Neural cell (in vitro differentiated cells): ENCODE measurements at regions not wholly inside any gene's neighbourhood (a gene's known extent, or its start where the extent isn't known, plus 50 kb on each side); places are given as distances from the start of the nearest gene placed in this dataset.

Source experiments
- H2AFZ ChIP-seq: fragments of 200-600, 300-800 bp; sonication (generic), shearing (Covaris generic); 2 replicates; pipeline ENCODE4 v1.6.0; 2014; ENCODE audit warnings: low read depth, mild to moderate bottlenecking, antibody characterized with exemption, low read length, moderate library complexity
- H3F3A ChIP-seq: fragments of 200-600 bp; shearing (Covaris generic); 2 replicates; pipeline ENCODE4 v1.6.1; 2016; ENCODE audit warnings: mild to moderate bottlenecking, moderate library complexity, mixed read lengths, antibody characterized with exemption, low read length; ENCODE audit not compliant: insufficient read depth, poor library complexity, severe bottlenecking
- H3K27ac ChIP-seq: fragments of 200-600, 300-800 bp; sonication (generic), shearing (Covaris generic); 2 replicates; pipeline ENCODE4 v1.5.1; 2014; ENCODE audit warnings: mild to moderate bottlenecking, low read length, moderate library complexity
- H3K27me3 ChIP-seq: fragments of 300-800, 200-600 bp; sonication (generic), shearing (Covaris generic); 2 replicates; pipeline ENCODE4 v1.6.0; 2014; ENCODE audit warnings: mild to moderate bottlenecking, low read depth, low read length, moderate library complexity; ENCODE audit not compliant: insufficient read depth
- H3K36me3 ChIP-seq: fragments of 300-800, 200-600 bp; sonication (generic), shearing (Covaris generic); 2 replicates; pipeline ENCODE4 v1.5.1; 2014; ENCODE audit warnings: mild to moderate bottlenecking, antibody characterized with exemption, low read length, moderate library complexity; ENCODE audit not compliant: insufficient read depth
- H3K4me2 ChIP-seq: fragments of 300-800, 200-600 bp; sonication (generic), shearing (Covaris generic); 2 replicates; pipeline ENCODE4 v1.6.0; 2014; ENCODE audit warnings: mild to moderate bottlenecking, low read length
- H3K4me3 ChIP-seq: fragments of 300-800, 200-600 bp; sonication (generic), shearing (Covaris generic); 2 replicates; pipeline ENCODE4 v1.5.1; 2014; ENCODE audit warnings: mild to moderate bottlenecking, low read length, moderate library complexity
- H3K79me2 ChIP-seq: fragments of 200-600 bp; shearing (Covaris generic); replicated peaks from 2 replicates; pipeline ENCODE4 v1.6.0; 2014; ENCODE audit warnings: mild to moderate bottlenecking, low read length, moderate library complexity; ENCODE audit not compliant: insufficient read depth
- H3K9ac ChIP-seq: fragments of 300-800, 200-600 bp; sonication (generic), shearing (Covaris generic); 2 replicates; pipeline ENCODE4 v1.6.1; 2016; ENCODE audit warnings: mild to moderate bottlenecking, low read length, mixed read lengths
- H3K9me2 ChIP-seq: fragments of 200-600 bp; shearing (Covaris generic); 2 replicates; pipeline ENCODE4 v1.6.1; 2016; ENCODE audit warnings: mild to moderate bottlenecking, low read length, mixed read lengths; ENCODE audit not compliant: insufficient read depth
- H3K9me3 ChIP-seq: fragments of 200-600, 300-800 bp; sonication (generic), shearing (Covaris generic); 2 replicates; pipeline ENCODE4 v1.6.1; 2016; ENCODE audit warnings: mild to moderate bottlenecking, mixed run types, low read length, moderate library complexity, mixed read lengths
- H4K20me1 ChIP-seq: fragments of 200-600 bp; shearing (Covaris generic); 2 replicates; pipeline ENCODE4 v1.6.1; 2016; ENCODE audit warnings: mild to moderate bottlenecking, mixed run types; ENCODE audit not compliant: insufficient read depth
- CTCF ChIP-seq: fragments of 450-650 bp; IDR thresholded peaks from 2 replicates; pipeline ENCODE4 v1.5.1; 2014; ENCODE audit warnings: antibody characterized with exemption, mild to moderate bottlenecking, moderate library complexity; ENCODE audit not compliant: poor library complexity, severe bottlenecking
- EP300 ChIP-seq: fragments of 450-650 bp; conservative IDR thresholded peaks from 2 replicates; pipeline ENCODE4 v1.6.1; 2014; ENCODE audit warnings: antibody characterized with exemption, mild to moderate bottlenecking, moderate library complexity; ENCODE audit not compliant: poor library complexity, severe bottlenecking
- EZH2 ChIP-seq: fragments of 200-600, 300-800 bp; shearing (Covaris generic), sonication (generic); IDR thresholded peaks from 2 replicates; pipeline ENCODE4 v1.6.1; 2014; ENCODE audit warnings: antibody characterized with exemption, low read length, borderline replicate concordance, mild to moderate bottlenecking; ENCODE audit not compliant: insufficient read depth, poor library complexity, severe bottlenecking
- MXI1 ChIP-seq: fragments of 450-650 bp; conservative IDR thresholded peaks from 2 replicates; pipeline ENCODE4 v1.6.1; 2014; ENCODE audit warnings: antibody characterized with exemption, mild to moderate bottlenecking; ENCODE audit not compliant: poor library complexity, severe bottlenecking
- POLR2AphosphoS5 ChIP-seq: IDR thresholded peaks from 2 replicates; pipeline ENCODE4 v1.6.1; 2012
- RAD21 ChIP-seq: fragments of 450-650 bp; conservative IDR thresholded peaks from 2 replicates; pipeline ENCODE4 v1.6.1; 2014; ENCODE audit warnings: antibody characterized with exemption, mild to moderate bottlenecking, moderate library complexity
- REST ChIP-seq: IDR thresholded peaks from 2 replicates; pipeline ENCODE4 v1.6.1; 2012; ENCODE audit warnings: borderline replicate concordance
- SMC3 ChIP-seq: fragments of 450-650 bp; conservative IDR thresholded peaks from 2 replicates; pipeline ENCODE4 v1.6.1; 2014; ENCODE audit warnings: antibody characterized with exemption, mild to moderate bottlenecking, moderate library complexity; ENCODE audit not compliant: poor library complexity
- TAF1 ChIP-seq: IDR thresholded peaks from 2 replicates; pipeline ENCODE4 v1.6.1; 2012; ENCODE audit warnings: low read depth

GRCh38 chrX:16445166-16445752 lies 204.7 kb upstream of the S100G start (continued):
- TF ChIP-seq EP300 (no peak), RAD21 (peak; percentile 78), MXI1 (no peak)

GRCh38 chrX:16451334-16451733 lies 198.6 kb upstream of the S100G start:
- no peaks in the 10 kb centered on the region for H3K9me2 ChIP-seq
- H3K4me3 ChIP-seq: no peak overlapping the region
- H2AFZ ChIP-seq: no peak overlapping the region
- no peaks in the 10 kb centered on the region for H3K36me3 ChIP-seq
- H3K9me3 ChIP-seq: no peaks in the 10 kb centered on the region
- H3K4me2 ChIP-seq: no peak overlapping the region
- no peaks in the 10 kb centered on the region for H3F3A ChIP-seq
- H3K79me2 ChIP-seq: no peaks in the 10 kb centered on the region
- H4K20me1 ChIP-seq: no peaks in the 10 kb centered on the region
- H3K9ac ChIP-seq: no peak overlapping the region
- TF ChIP-seq CTCF (no peak), SMC3 (no peak), MXI1 (no peak), RAD21 (no peak), TAF1 (no peak), POLR2AphosphoS5 (no peak), EP300 (no peak), EZH2 (no peak), REST (no peak)
- H3K27me3 ChIP-seq: no peaks in the 10 kb centered on the region
- H3K27ac ChIP-seq: no peak overlapping the region

- H3F3A ChIP-seq: no peaks in the 10 kb centered on the region
- no peaks in the 10 kb centered on the region for H3K27me3 ChIP-seq
- H4K20me1 ChIP-seq: no peaks in the 10 kb centered on the region
- H3K4me3 ChIP-seq: no peak overlapping the region
- no peak overlapping the region for H3K9ac ChIP-seq
- H3K9me3 ChIP-seq: no peaks in the 10 kb centered on the region
- no peak overlapping the region for H2AFZ ChIP-seq
- no peak overlapping the region for H3K4me2 ChIP-seq
- no peaks in the 10 kb centered on the region for H3K79me2 ChIP-seq
- no peaks in the 10 kb centered on the region for H3K9me2 ChIP-seq
- H3K36me3 ChIP-seq: no peaks in the 10 kb centered on the region
- TF ChIP-seq SMC3: no peak
- no peak overlapping the region for H3K27ac ChIP-seq
These were observed 195.0 kb upstream of the S100G start for GRCh38 chrX:16454926-16455325.
